NCI-H446 (cell line): ENCODE measurements at regions not wholly inside any gene's neighbourhood (a gene's known extent, or its start where the extent isn't known, plus 50 kb on each side); places are given as distances from the start of the nearest gene placed in this dataset.

Experiments used
- DNase-seq, 2 experiments: peaks; one replicate each; lab custom pipeline; 2025; lab: John Stamatoyannopoulos, UW

DNA sequence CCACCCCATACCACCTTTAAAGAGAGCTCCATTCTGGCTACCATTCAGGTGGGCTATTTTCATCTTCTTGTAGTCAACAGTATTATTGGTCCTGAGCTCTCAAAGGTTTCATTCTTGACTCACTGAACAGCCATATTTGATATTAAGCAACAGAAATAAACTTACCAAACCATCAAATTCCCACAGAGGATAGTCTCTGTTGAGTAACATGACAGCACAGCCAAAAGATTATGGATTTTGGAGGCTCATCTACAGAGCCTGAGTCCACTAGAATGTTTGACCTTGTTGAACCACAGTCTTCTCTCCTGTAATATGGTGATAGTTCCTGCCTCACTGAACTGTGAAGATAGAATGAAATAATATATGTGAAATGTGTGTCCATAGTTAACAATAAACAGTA lies 276.3 kb upstream of the LDB2 start:
- DNase-seq = no peak

DNA sequence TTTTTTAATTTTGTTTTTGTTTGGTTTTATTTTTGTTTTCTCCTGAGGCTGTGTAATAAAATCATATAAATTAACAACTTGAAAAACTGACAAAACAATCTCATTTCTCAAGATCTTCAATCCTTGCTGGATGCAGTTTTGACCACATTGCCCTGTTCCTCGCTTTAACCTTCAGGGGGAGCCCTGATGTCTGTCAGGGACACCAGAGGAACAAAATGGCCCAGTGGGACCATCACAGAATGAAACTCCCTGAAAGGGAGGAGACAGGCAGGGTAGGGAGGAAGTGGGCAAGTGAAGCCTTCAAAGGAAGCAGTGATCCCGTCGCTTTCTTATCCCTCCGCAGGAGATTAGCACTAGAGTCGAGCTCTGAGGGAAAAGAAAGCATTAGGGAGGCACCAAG lies 274.9 kb upstream of the LDB2 start:
- no peak for DNase-seq

DNA sequence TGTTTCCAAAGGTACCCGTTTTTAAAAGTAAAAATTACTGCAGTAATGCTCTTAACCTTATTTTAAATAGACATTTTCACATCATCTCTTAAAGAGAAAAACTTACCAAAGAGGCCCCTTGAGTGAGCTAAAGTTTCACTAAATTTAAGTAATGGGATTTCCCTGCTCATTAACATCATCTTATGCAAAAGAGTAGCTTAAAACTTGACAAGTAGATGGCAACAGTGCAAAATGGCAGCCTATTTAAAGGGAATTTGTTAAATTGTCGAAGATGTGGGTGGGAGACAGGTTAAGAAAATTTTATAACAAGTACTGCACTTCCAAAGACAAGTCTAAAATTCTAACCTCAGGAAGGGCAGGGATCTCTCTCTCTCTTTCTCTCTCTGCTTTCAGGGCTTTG lies 271.7 kb upstream of the LDB2 start:
- DNase-seq = no peak

GRCh38 chr4:17169699-17170098 lies 271.3 kb upstream of the LDB2 start:
- DNase-seq = no peak

DNA sequence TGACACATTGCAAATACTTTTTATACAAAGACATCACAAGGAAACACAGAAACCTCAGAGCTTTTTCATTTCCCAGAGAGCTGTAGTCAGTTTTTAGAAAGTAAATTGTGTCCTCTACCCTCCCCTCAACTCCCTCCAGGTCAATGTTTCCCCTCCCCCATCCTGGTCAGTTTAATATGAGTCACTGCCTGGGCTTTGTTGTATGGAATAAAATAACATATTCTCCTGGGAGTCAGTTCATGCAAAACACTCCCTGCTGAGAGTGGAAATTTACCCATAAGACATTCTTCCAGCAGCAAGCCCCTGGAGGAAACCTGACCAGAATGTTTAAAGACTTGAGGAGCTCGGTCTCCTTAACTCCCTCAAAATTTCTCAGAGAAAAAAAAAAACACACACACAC lies 270.1 kb upstream of the LDB2 start:
- no peak for DNase-seq

- DNase-seq = no peak
Observed at GRCh38 chr4:17166954-17167353, 268.5 kb upstream of the LDB2 start.

DNA sequence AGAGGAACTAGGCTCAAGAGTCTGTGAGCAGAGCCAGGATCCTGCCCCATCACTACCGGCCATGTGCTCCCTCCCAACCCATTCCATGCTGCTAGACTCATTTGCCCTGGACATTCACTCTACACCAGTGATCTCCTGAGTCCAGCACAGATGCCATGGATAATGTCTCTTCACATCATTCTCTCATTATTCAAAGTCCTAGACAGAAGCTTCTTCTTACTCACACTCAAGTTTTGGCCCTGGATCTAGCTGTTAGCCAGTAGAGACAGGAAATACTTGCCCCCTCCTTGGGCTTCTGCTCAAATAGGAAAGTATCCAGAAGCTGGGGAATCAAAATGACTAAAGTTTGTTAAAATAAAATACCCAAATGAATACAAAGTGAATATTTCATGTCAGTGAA lies 266.8 kb upstream of the LDB2 start:
- DNase-seq = no peak

DNA sequence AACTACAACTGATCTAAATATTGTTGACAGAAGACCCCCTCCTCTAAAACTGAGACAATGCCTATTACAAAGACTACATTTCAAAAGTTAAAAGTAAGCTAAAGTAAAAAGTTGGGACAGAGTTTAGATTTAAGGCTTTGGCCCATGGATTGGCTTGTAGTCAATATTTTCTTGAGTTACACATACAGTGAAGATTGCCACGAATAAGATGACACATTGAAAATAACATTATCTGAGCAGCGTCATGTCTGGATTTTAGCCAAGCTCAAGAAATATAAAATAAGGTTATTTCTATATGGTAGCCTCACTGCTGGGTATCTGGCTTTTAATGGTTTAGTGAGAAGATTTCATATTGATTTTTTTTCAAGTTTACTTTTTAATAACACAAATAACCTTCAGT lies 266.2 kb upstream of the LDB2 start:
- no peak for DNase-seq

- DNase-seq = no peak
Observed at GRCh38 chr4:17163156-17163771, 264.8 kb upstream of the LDB2 start.

- DNase-seq = no peak
Observed at GRCh38 chr4:17157304-17157703, 258.9 kb upstream of the LDB2 start.

- DNase-seq = no peak
Observed at GRCh38 chr4:17155486-17155885, 257.0 kb upstream of the LDB2 start.

DNA sequence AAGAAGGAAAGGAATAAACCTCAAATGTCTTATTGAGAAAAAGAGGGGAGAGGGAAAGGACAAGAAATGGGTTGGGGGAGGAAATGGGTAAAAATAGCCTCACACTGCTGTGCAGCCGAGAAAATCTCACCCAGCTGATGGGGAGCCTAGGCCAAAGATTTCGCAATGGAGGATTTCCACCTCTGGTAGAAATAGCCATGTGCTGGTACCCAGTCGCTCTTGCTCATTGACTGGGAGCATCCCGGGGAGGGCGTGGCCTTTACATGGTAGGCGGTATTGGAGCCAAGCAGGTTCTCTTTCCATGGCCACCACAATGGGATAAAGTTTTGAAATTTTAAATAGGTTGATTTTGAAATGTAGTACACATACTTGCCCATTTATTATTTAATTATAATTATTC lies 255.1 kb upstream of the LDB2 start:
- DNase-seq = no peak

GRCh38 chr4:17152941-17153540 lies 254.6 kb upstream of the LDB2 start:
- DNase-seq = no peak

GRCh38 chr4:17142232-17142711 lies 243.8 kb upstream of the LDB2 start:
- DNase-seq = no peak

DNA sequence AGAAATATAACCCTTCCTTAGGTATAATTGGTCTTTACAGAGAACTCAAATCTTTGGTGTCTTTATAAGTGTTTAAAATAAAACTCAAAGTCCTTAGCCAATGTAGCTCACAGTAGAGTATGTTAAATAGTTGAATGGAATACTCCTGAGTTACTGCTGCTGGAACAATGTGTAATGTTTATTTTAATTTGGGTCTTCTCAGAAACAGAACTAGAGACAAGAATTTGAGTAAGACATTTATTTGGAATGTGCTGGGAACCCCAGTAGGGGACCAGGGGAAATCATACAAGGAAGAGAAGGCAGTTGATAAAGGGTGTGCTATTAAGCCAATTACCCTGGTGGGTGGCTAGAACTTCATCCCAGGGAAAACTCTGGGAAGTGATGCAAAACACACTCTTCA lies 240.4 kb upstream of the LDB2 start:
- DNase-seq = no peak

GRCh38 chr4:17134565-17134964 lies 236.1 kb upstream of the LDB2 start:
- DNase-seq = no peak

DNA sequence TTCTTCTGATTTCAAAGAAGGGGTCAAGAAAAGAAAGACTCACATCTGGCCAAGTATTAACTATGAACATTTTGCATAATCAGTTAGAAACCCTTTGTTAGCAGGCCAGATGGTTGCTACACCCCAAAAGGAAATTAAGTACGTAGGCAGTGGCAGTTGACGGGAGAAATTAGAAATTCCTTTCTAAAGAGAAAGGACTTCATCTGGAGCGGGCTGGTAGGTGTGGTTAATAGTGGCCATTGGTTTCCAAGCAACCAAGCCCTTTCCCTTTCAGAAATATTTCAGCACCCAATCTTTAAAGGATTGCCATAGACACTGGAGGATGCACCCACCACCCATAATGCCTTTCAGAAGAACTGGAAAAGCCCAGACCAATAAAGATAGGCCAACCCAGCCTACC lies 235.7 kb upstream of the LDB2 start:
- no peak for DNase-seq

DNA sequence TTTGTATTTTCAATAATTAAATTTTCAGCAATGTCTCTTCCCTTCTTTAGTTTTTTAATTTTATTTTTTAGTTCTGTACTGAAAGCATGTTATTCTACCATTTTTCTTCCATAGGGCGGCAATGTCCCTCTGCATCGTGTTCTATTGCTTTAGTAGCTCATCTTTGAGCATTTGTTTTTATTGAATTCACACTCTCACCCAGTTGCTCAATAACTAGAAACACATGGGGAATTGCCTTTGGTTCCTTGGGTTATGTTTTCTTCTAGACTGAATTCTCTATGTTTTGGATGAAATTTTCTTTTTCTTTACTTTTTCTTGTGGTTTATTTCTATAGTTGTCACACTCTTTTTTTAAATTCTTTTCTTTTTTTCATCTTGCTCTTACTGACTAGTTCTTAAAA lies 233.8 kb upstream of the LDB2 start:
- DNase-seq = no peak

- no peak for DNase-seq
Observed at GRCh38 chr4:17128268-17128667, 229.8 kb upstream of the LDB2 start.

DNA sequence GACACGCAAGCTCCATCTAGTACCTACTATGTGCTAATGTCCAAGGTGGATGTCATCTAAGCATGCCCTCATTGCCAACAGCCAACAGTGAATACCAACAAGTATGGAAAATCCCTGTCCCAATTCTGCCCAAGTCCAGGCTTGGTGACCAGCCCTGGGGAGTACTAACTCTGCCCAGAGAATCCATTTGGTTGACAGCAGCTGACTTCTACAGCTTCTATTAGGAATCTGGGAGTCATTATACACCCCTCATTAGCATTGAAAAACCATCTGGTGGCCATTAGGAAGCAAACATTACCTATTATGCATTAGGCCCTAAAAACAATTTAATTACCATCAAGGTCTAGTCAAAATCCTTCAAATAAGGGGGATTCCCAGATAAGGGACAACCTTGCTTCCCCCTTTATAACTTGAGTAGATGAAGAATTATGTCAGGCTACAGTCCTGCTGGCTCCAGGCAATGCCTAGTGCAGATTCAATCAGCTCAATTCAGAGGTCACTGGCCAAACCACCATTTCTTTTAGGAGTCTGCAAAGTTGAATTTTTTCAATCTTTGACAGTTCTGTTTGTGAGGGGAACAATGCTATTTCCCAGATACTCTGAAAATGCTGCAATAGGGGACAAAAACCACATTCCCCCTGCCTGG lies 228.0 kb upstream of the LDB2 start:
- no peak for DNase-seq

DNA sequence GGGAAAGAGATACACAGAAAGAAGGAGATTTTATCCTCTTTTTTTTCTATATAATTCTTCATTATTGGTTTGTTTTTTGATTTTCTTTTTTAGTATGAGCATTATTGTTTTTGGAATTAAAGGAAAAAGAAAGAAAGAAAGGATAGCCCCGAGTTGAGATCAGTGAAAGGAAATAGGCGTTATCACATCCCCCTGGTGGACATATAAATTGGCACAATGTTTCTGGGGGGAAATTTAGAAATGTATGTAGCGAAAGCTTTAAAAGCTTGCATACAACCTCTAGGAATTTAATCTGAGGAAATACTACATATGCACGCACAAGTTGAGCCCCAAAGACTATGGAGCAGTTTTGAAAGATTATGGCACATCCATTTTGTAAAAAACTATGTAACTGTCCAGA lies 226.3 kb upstream of the LDB2 start:
- DNase-seq = no peak

GRCh38 chr4:17120761-17121160 lies 222.3 kb upstream of the LDB2 start:
- DNase-seq = no peak

DNA sequence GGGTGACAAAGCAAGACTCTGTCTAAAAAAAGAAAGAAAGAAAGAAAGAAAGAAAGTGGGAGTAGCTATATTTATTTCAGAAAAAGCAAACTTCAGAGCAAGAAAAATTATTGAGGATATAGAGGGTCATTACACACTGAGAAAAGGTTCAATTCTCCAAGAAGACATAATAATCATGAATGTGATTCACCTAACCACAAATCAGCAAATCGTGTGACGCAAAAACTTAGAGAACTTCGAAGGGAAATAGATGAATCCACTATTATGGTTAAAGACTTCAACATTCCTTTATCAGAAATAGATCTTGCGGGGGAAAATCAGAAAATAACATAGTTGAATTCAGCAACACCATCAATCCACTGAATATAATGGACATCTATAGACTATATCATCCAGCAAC lies 219.3 kb upstream of the LDB2 start:
- no peak for DNase-seq

DNA sequence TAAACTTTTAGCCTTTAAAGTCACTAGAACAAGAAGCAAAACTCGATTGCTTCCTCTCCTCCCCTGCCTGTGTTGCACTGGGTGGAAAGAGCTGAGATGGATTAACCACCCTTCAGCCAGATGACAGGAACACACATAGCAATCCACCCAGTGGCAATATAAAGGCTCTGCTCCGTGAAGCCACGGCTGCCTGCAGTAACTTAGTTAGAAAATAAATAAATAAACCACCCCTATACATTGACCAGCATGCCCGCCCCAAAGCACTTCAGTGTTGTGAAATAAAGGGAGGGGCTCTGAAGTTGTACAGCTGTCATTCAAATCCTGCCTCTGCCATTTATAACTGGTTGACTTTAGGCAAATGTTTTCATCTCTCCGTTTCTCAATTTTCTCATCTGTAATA lies 217.1 kb upstream of the LDB2 start:
- DNase-seq = no peak
